Brain pericyte (primary cell): ENCODE measurements at regions not wholly inside any gene's neighbourhood (a gene's known extent, or its start where the extent isn't known, plus 50 kb on each side); places are given as distances from the start of the nearest gene placed in this dataset.

Experiments used
- DNase-seq: peaks from one replicate; pipeline ENCODE4 v3.0.0-alpha.2; 2012; ENCODE audit warnings: low read depth, low spot score

DNA sequence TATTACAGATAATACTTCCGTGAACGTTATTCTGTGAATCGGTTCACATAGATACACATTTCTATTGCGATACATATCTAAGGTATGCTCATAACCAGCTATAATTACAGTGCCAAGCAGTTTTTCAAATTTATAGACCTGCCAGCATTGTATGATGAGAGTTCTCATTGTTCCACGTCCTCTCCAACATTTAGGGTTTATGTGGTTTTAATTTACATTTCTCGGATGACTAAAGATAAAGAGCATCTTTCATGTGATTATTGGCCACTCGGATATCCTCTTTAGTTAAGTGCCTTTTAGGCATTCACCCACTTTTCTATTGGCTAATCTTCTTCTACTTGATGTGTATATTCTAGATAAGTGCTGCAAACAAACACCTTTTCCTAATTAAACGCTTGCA lies 134.7 kb upstream of the CCDC54 start:
- no peak for DNase-seq

DNA sequence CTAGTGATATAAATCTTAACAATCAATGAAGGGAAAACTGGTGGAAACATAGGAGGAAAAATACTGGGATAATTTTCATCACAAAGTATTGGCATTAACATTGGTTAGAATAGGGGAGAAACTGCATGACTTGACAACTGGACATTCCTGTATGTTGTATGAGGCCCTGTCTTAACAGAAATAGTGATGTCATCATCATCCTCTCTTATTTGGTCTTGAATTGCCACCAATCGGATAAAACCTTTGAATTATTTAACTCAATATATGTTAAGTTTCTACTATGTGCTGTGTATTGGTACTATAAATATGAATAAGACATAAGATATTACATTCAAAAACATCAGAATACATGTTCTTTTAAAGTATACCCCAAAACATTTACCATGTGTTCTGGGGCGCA lies 130.1 kb upstream of the CCDC54 start:
- no peak for DNase-seq

DNA sequence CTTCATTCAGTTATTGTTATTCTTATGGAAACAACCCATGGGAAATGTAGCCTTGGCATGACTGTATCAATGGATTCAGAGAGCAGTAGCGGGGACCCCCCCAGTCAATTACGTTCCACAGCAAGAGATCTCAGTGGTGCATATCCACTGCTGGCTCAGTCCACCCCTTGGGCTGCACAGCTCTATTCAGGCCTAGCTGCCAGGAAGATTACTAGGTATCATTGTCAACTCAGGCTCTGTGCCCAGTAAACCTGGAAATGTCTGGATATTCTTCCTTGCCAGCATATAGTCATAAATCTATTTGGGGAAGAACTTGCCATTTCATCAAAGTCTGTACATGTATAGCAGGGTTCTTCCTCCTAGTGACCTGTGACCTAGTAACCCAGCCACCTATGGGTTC lies 128.1 kb upstream of the CCDC54 start:
- DNase-seq, result no peak

DNA sequence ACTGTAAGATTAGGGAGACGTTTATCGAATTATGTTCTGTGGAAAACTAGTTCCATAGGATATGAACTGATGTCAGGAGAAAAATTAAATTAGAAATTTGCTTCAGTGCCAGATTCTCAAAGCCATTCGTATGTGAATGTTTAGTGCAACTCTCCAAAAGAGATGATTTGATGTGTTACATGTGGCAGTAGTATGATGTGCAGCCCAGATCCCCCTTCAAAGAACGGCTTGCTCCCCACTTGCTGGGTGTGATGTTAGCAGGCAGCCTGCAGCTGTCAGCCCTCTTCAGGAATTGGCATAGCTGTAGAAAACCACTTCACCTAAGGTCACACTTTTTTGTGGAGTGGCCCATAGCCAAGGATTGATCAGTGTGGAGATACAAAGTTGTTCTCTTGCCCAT lies 127.0 kb upstream of the CCDC54 start:
- DNase-seq, result no peak

- no peak for DNase-seq
Measured at GRCh38 chr3:107251819-107252218, 125.4 kb upstream of the CCDC54 start.

DNA sequence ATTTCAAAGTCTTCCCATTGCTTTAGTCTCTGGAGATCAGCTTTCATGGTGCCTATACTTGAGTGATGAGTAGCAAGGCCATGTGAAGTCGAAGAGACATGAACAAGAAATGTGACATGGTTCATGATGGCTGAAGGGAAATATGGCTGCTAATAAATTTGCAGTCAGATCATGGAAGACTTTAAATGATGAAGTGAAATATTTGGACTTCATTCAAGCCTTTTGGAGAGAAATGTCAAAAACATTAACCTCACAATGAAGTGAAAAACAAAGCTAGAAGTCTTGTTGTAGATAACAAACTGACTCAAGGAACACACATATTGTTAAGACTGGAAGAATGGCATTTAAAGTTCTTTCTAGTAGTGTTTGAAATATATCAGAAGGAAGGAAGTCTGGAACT lies 120.3 kb upstream of the CCDC54 start:
- no peak for DNase-seq

DNA sequence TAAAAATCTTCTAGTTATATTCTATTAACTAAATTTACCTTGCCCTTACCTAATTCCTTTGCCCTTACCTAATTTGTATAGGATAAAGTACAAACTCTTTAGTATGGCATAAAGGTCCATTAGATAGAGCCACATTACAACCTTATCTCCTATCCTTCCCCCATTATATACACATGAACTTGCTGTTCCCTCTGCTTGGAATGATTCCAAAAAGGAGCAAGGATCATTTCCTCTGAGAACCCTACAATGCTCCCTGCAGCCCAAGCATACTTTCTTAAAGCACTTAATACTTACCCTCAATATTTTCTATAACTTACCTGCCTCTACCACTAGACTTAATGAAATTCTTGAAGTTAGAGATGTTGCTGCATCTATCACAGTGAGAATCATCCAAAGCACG lies 118.9 kb upstream of the CCDC54 start:
- DNase-seq, result no peak

- no peak for DNase-seq
Measured at GRCh38 chr3:107260207-107260606, 117.0 kb upstream of the CCDC54 start.

DNA sequence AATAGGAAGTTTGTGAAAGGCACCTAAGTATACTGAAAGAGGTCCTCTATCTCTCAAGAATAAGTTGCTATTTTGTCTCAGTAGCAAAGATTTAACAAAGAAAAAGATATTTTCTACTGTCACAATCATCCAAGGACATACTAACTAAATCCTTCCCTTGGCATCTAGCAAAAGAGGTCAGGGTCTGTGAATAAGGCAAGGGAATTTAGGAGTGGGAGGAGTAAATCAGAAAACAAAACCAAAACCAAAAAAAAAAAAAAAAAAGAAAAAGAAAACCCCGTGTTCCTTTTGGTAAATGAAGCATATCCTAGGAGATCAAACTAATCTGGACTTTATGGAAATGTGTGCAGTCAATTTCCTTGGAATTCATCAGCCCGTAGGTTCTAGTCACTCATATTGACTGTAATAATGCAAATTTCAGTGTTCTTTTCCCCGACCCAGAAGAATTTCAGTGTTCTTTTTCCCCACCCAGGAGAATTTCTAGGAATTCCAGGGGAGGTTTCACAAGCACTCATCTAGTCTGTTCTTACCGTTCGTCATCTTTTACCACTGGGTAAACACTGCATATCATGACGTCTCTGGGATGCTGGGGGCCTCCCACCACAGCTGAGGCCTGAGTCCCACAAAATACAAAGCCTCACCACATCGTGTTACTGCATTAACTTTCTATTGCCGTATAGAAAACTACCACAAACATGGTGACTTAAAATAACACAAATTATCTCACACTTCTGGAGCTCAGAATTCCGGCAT lies 113.8 kb upstream of the CCDC54 start:
- no peak for DNase-seq

- DNase-seq, result no peak
Measured at GRCh38 chr3:107264888-107265287, 112.4 kb upstream of the CCDC54 start.

DNA sequence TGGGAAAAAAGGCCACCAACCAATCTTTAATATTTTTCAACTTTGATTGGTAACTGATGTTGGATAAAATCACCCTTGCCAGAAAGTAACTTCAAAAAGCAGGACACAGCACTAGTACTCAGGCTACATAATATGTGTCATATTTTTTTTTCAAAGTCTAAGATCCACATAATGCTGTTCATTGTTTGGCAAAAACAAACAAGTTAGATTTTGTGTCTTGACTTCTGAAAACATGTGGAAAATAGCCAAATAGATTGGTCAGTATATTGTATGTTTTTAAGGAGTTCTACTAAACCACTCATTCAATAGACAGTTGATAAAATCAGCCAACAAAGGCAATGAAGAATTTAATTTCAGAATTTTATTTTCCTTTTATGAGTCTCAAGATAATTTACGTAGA lies 111.7 kb upstream of the CCDC54 start:
- no peak for DNase-seq

- DNase-seq, result no peak
Measured at GRCh38 chr3:107268469-107268868, 108.8 kb upstream of the CCDC54 start.

GRCh38 chr3:107269136-107269535 lies 108.1 kb upstream of the CCDC54 start:
- DNase-seq, result no peak

- DNase-seq, result no peak
Measured at GRCh38 chr3:107271787-107272387, 105.4 kb upstream of the CCDC54 start.

DNA sequence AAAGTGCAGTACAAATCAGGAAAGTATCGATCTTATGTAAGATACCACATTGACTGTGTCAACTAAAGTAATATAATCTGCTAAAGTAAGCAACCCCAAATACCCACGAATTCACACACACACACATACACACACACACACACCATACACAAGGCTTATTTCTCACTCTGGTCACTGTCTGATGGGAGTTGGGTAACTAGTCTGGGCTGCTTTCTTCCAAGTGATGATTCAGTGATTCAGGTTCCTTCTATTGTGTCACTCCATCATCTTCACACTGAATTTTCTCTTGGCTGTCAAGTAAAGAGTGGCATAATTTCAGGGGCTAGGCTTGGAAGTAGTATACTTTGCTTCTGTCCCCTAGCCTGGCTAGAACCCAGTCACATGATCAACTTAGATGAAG lies 104.8 kb upstream of the CCDC54 start:
- no peak for DNase-seq

- no peak for DNase-seq
Measured at GRCh38 chr3:107272885-107273284, 104.4 kb upstream of the CCDC54 start.

DNA sequence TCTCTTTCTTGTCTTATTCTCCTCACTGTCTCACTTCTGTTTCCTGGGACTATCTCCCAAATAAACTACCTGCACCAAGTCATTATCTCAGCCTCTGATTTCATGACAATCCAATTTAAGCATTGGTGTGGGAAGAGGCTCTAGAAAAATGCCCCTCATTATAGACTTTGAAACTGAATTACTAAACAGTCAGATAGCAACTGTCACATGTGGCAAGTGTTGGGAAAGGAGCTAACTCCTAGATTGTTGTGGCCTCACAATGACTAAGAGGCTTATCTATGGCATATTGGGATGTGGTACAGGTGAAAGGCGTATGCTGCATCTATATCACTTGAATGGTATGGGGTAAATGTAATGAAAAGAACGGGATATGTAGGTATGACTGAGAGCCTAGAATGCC lies 103.5 kb upstream of the CCDC54 start:
- no peak for DNase-seq

- DNase-seq, result no peak
Measured at GRCh38 chr3:107275511-107275910, 101.7 kb upstream of the CCDC54 start.

- no peak for DNase-seq
Measured at GRCh38 chr3:107283948-107284347, 93.3 kb upstream of the CCDC54 start.

DNA sequence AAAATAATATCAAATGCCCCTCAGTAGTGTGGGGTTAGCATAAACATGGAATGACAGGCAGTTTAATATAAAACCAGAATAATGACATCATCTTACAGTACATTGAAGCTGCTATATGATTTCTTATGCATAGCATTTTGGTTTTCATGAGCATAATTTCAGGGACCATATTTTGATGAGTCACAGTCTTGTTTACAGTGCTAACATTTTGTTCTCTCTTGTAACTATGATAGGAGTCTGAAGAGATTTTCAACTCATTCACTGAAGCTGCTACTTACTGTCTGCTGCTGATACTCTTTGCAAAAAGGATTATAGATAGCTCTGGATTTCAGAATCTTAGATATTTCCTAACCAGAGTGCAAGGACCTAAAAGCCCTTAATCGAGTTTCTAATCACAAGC lies 92.6 kb upstream of the CCDC54 start:
- DNase-seq, result no peak

DNA sequence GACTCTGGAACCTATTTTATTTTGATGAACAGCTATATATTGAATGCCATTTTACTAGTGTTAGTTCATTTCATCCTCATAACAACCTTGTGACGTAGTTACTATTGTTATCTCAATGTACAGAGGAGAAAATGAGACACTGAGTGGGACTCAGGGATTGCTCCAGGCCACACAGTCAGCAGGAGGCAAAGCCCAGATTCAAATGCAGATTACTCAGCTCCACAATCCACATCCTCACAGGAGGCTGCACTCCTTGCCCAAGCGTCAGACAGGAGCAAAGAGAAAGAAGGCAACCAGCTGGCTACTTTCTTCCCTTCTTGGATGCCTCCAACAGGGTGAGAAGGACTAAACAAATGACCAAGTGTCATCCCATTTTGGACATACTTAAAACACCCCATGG lies 92.0 kb upstream of the CCDC54 start:
- no peak for DNase-seq

- DNase-seq, result no peak
Measured at GRCh38 chr3:107289354-107289753, 87.9 kb upstream of the CCDC54 start.

GRCh38 chr3:107294117-107294516 lies 83.1 kb upstream of the CCDC54 start:
- no peak for DNase-seq

GRCh38 chr3:107297597-107297996 lies 79.6 kb upstream of the CCDC54 start:
- no peak for DNase-seq
